ENCODE measurements at regions not wholly inside any gene's neighbourhood (a gene's known extent, or its start where the extent isn't known, plus 50 kb on each side); places are given as distances from the start of the nearest gene placed in this dataset.

DNA sequence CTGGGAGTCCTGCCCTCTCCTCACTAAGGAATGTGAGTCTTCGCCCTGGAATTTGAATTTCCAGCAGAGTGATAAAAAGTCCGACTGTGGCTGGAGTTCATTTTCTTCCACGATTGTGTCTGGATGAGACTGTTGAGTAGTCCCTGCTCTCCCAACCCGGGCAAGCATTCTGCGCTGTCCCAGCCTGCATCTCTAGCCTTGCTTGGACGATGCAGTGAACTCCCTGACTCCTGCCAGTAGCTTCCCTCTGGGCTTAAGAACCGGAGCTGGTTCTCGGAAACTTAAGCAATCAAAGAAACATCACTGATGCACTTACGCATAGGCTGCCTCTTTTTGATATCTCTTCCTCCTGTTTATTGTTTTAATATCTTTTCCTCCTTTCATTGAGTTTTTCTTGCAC, 116.0 kb upstream of the FZD8 start:
- Histone ChIP-seq H3K4me1 (ENCODE audit: control insufficient read depth in 5 of 5, insufficient read depth in 5 of 5, low read length in 5 of 5) (no peaks in the 10 kb centered on the region), H3K9me3 (ENCODE audit: control insufficient read depth in 4 of 4, insufficient read depth in 3 of 4, low read length in 3 of 4) (peaks cover 0 to 3% (median 0%) of the 10 kb centered on the region in 4 donors), H3K27me3 (ENCODE audit: control insufficient read depth in 3 of 3, insufficient read depth in 3 of 3, low read length in 2 of 3) (no peaks in the 10 kb centered on the region), H3K27ac (ENCODE audit: low read depth in 1 of 2, low read length in 1 of 2) (no peak overlapping the region), H3K36me3 (ENCODE audit: control insufficient read depth in 4 of 4, insufficient read depth in 4 of 4, low read length in 4 of 4) (no peaks in the 10 kb centered on the region), H3K9ac (ENCODE audit: insufficient read depth in 1 of 2, low read length in 2 of 2) (no peak overlapping the region), H3K4me3 (no peak overlapping the region)
- TF ChIP-seq CTCF (IDR thresholded peaks at IDR 0.05; ENCODE audit: control extremely low read depth, extremely low read depth), result no peak
- ATAC-seq (ENCODE audit: insufficient read depth, low FRiP score), result no peak
- DNase-seq, result no peak
- 87 to 94% methylated on average over 9 of the region's 9 CpGs for WGBS, 2 donors

DNA sequence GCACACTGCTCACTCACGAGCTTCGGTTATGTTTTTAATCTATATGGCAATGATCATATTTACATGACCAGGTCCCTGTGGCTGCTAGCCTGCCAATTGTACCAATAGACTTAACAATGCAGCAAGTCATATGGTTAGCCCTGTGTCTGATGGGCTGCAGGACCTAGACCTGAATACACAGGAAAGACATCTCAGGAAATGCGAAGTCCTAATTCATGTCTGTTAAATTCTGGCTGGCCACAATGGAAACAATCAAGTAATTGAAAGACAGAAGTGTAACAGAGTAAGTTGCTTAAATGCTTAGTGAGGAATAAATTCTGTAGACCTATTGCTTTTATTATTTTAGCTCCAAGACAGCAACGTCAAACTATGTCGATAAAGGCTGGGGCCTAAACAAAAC, 112.4 kb upstream of the FZD8 start:
- WGBS, 2 donors, result 91 to 92% methylated on average over 5 of the region's 5 CpGs
- H3K9ac ChIP-seq (ENCODE audit: insufficient read depth in 1 of 2, low read length in 2 of 2), result no peak overlapping the region
- peaks cover 0 to 3% (median 0%) of the 10 kb centered on the region in 4 donors for H3K9me3 ChIP-seq (ENCODE audit: control insufficient read depth in 4 of 4, insufficient read depth in 3 of 4, low read length in 3 of 4)
- H3K4me3 ChIP-seq, result no peak overlapping the region
- H3K4me1 ChIP-seq (ENCODE audit: control insufficient read depth in 5 of 5, insufficient read depth in 5 of 5, low read length in 5 of 5), result no peaks in the 10 kb centered on the region
- DNase-seq (no peak), ATAC-seq (ENCODE audit: insufficient read depth, low FRiP score) (no peak)
- no peaks in the 10 kb centered on the region for H3K27me3 ChIP-seq (ENCODE audit: control insufficient read depth in 3 of 3, insufficient read depth in 3 of 3, low read length in 2 of 3)
- no peak for TF ChIP-seq CTCF (IDR thresholded peaks at IDR 0.05; ENCODE audit: control extremely low read depth, extremely low read depth)
- H3K27ac ChIP-seq (ENCODE audit: low read depth in 1 of 2, low read length in 1 of 2), result no peak overlapping the region
- H3K36me3 ChIP-seq (ENCODE audit: control insufficient read depth in 4 of 4, insufficient read depth in 4 of 4, low read length in 4 of 4), result no peaks in the 10 kb centered on the region

DNA sequence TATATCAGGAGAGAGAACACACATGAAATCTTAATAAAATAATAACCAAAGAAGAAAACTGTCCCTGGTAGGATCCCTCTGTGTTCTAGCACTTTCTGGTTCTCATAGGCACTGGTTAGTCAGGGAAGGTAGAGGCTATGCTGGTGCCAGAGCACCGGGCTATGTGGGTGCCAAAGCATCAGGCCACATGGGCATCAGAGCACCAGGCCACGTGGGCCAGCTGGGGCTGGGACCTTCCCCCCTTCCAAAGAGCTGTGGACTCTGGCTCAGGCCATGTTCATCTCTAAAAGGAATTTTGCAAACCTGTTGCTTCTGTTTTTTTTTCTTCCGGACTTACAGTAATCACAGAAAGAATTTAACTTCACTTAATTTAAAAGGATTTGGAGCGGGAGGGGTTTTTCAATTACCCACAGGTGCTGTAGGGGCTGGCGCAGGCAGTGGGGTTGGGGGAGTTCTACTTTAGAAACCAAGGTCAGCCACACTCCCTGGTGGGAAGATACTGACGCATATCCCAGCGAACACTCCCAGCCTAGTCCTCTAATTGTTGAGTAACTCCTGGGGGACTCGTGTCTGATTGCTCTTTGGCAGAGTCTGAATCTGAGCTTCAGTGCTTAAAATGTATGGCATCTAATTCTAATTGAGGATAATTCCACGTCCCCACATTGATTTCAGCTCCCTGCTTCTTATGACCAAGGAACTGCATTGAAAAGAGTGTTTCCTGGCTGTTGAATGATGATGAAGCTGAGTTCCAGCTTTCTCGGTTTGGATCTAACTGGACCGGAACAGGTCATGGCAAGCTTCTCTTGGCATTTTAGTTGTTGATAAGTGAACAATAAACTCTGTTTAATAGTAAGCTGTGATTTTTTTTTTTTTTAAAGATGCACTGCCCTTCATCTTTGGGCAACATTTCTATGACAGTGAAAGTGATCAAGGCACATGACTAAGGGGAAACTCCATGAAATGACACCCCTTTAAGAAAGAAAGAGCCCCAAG, 110.7 kb upstream of the FZD8 start:
- Histone ChIP-seq H3K9me3 (ENCODE audit: control insufficient read depth in 4 of 4, insufficient read depth in 3 of 4, low read length in 3 of 4) (no peaks in the 10 kb centered on the region), H3K36me3 (ENCODE audit: control insufficient read depth in 4 of 4, insufficient read depth in 4 of 4, low read length in 4 of 4) (no peaks in the 10 kb centered on the region), H3K27me3 (ENCODE audit: control insufficient read depth in 3 of 3, insufficient read depth in 3 of 3, low read length in 2 of 3) (no peaks in the 10 kb centered on the region), H3K9ac (ENCODE audit: insufficient read depth in 1 of 2, low read length in 2 of 2) (no peak overlapping the region), H3K4me1 (ENCODE audit: control insufficient read depth in 5 of 5, insufficient read depth in 5 of 5, low read length in 5 of 5) (no peaks in the 10 kb centered on the region), H3K27ac (ENCODE audit: low read depth in 1 of 2, low read length in 1 of 2) (no peak overlapping the region), H3K4me3 (no peak overlapping the region)
- DNase-seq (no peak), ATAC-seq (ENCODE audit: insufficient read depth, low FRiP score) (no peak)
- WGBS, 2 donors, result 83 to 85% methylated on average over 11 of the region's 11 CpGs
- TF ChIP-seq CTCF (IDR thresholded peaks at IDR 0.05; ENCODE audit: control extremely low read depth, extremely low read depth), result no peak
